ENCODE measurements at regions not wholly inside any gene's neighbourhood (a gene's known extent, or its start where the extent isn't known, plus 50 kb on each side); places are given as distances from the start of the nearest gene placed in this dataset.

GRCh38 chr1:30088594-30088993 lies 634.8 kb downstream of the MATN1 start:
- TF ChIP-seq EZH2phosphoT487 (IDR thresholded peaks at IDR 0.05; ENCODE audit: borderline replicate concordance, low read length), result no peak
- TF ChIP-seq, protein P1, sequence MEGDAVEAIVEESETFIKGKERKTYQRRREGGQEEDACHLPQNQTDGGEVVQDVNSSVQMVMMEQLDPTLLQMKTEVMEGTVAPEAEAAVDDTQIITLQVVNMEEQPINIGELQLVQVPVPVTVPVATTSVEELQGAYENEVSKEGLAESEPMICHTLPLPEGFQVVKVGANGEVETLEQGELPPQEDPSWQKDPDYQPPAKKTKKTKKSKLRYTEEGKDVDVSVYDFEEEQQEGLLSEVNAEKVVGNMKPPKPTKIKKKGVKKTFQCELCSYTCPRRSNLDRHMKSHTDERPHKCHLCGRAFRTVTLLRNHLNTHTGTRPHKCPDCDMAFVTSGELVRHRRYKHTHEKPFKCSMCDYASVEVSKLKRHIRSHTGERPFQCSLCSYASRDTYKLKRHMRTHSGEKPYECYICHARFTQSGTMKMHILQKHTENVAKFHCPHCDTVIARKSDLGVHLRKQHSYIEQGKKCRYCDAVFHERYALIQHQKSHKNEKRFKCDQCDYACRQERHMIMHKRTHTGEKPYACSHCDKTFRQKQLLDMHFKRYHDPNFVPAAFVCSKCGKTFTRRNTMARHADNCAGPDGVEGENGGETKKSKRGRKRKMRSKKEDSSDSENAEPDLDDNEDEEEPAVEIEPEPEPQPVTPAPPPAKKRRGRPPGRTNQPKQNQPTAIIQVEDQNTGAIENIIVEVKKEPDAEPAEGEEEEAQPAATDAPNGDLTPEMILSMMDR (IDR thresholded peaks at IDR 0.05; ENCODE audit: low read depth, low read length, poor library complexity, severe bottlenecking), result no peak
